ENCODE measurements at regions not wholly inside any gene's neighbourhood (a gene's known extent, or its start where the extent isn't known, plus 50 kb on each side); places are given as distances from the start of the nearest gene placed in this dataset.

DNA sequence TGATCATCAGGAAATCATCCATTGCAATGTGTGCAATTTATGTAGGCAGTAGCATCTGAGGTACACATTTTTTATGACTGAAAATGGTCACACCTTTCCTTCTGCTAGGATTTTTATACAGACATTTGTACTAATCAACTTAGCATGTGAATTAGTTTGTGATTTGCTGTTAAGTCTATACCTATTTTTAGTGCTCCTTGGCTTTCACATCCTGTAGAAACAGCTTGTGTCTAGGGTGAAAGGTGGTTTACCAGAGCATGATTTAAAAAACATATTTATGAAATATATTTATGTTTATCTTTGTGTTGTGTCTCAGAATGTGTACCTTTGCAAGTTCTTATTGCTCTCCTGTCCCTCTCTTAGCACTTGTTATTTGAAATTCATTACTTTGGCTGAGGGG, 916.0 kb downstream of the TECRL start:
- Histone ChIP-seq H3K36me3 (ENCODE audit: control insufficient read depth in 2 of 3, insufficient read depth in 3 of 3, low read length in 3 of 3) (no peaks in the 10 kb centered on the region), H3K27ac (ENCODE audit: low read depth in 2 of 2, low read length in 2 of 2) (no peak overlapping the region), H3K4me3 (ENCODE audit: low read length in 3 of 3) (no peak overlapping the region), H3K27me3 (ENCODE audit: control insufficient read depth, insufficient read depth, low read length) (no peaks in the 10 kb centered on the region), H3K9me3 (ENCODE audit: control insufficient read depth in 2 of 3, insufficient read depth in 1 of 3, low read length in 3 of 3) (peaks cover 0 to 4% (median 0%) of the 10 kb centered on the region in 3 donors), H3K9ac (ENCODE audit: low read length in 3 of 3) (no peak overlapping the region), H3K4me1 (ENCODE audit: control insufficient read depth in 2 of 3, insufficient read depth in 2 of 3, low read depth in 1 of 3, low read length in 3 of 3) (no peaks in the 10 kb centered on the region)
- TF ChIP-seq, protein P1, sequence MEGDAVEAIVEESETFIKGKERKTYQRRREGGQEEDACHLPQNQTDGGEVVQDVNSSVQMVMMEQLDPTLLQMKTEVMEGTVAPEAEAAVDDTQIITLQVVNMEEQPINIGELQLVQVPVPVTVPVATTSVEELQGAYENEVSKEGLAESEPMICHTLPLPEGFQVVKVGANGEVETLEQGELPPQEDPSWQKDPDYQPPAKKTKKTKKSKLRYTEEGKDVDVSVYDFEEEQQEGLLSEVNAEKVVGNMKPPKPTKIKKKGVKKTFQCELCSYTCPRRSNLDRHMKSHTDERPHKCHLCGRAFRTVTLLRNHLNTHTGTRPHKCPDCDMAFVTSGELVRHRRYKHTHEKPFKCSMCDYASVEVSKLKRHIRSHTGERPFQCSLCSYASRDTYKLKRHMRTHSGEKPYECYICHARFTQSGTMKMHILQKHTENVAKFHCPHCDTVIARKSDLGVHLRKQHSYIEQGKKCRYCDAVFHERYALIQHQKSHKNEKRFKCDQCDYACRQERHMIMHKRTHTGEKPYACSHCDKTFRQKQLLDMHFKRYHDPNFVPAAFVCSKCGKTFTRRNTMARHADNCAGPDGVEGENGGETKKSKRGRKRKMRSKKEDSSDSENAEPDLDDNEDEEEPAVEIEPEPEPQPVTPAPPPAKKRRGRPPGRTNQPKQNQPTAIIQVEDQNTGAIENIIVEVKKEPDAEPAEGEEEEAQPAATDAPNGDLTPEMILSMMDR (IDR thresholded peaks at IDR 0.05; ENCODE audit: borderline replicate concordance, extremely low read depth, insufficient read depth): no peak
- intact Hi-C loops (cut with DNase I): no loop called here
- no peak for DNase-seq
- no peak for FAIRE-seq

GRCh38 chr4:63492515-63492914, 916.7 kb downstream of the TECRL start:
- intact Hi-C loops (cut with DNase I): no loop called here
- H3K4me3 ChIP-seq (ENCODE audit: low read length in 3 of 3): no peak overlapping the region
- H3K9ac ChIP-seq (ENCODE audit: low read length in 3 of 3): no peak overlapping the region
- TF ChIP-seq, protein P1 (IDR thresholded peaks at IDR 0.05; ENCODE audit: borderline replicate concordance, extremely low read depth, insufficient read depth): no peak
- no peak overlapping the region for H3K27ac ChIP-seq (ENCODE audit: low read depth in 2 of 2, low read length in 2 of 2)
- H3K27me3 ChIP-seq (ENCODE audit: control insufficient read depth, insufficient read depth, low read length): no peaks in the 10 kb centered on the region
- H3K9me3 ChIP-seq (ENCODE audit: control insufficient read depth in 2 of 3, insufficient read depth in 1 of 3, low read length in 3 of 3): peaks cover 0 to 4% (median 0%) of the 10 kb centered on the region in 3 donors
- no peak for DNase-seq
- no peaks in the 10 kb centered on the region for H3K4me1 ChIP-seq (ENCODE audit: control insufficient read depth in 2 of 3, insufficient read depth in 2 of 3, low read depth in 1 of 3, low read length in 3 of 3)
- no peaks in the 10 kb centered on the region for H3K36me3 ChIP-seq (ENCODE audit: control insufficient read depth in 2 of 3, insufficient read depth in 3 of 3, low read length in 3 of 3)
- FAIRE-seq: no peak

DNA sequence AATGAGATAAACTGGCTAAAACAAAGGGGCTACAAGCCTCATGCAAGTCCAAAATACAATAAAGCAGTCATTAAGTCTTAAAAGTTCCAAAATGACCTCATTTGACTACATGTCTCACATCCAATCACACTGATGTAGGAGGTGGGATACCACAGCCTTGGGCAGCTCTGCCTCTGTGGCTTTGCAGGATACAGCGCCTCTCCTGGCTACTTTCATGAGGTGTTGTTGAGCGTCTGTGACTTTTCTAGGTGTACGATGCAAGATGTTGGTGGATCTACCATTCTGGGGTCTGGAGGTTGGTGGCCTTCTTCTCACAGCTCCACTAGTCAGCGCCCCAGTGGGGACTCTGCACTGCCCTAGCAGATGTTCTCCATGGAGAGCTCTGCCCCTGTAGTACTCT, 944.9 kb downstream of the TECRL start:
- no peak for DNase-seq
- H3K9me3 ChIP-seq (ENCODE audit: control insufficient read depth in 2 of 3, insufficient read depth in 1 of 3, low read length in 3 of 3): no peaks in the 10 kb centered on the region
- no peak overlapping the region for H3K9ac ChIP-seq (ENCODE audit: low read length in 3 of 3)
- no peaks in the 10 kb centered on the region for H3K36me3 ChIP-seq (ENCODE audit: control insufficient read depth in 2 of 3, insufficient read depth in 3 of 3, low read length in 3 of 3)
- no peak overlapping the region for H3K4me3 ChIP-seq (ENCODE audit: low read length in 3 of 3)
- TF ChIP-seq, protein P1 (IDR thresholded peaks at IDR 0.05; ENCODE audit: borderline replicate concordance, extremely low read depth, insufficient read depth): no peak
- H3K27me3 ChIP-seq (ENCODE audit: control insufficient read depth, insufficient read depth, low read length): no peaks in the 10 kb centered on the region
- no peak for FAIRE-seq
- intact Hi-C loops (cut with DNase I): no loop called here
- no peak overlapping the region for H3K27ac ChIP-seq (ENCODE audit: low read depth in 2 of 2, low read length in 2 of 2)
- no peaks in the 10 kb centered on the region for H3K4me1 ChIP-seq (ENCODE audit: control insufficient read depth in 2 of 3, insufficient read depth in 2 of 3, low read depth in 1 of 3, low read length in 3 of 3)

DNA sequence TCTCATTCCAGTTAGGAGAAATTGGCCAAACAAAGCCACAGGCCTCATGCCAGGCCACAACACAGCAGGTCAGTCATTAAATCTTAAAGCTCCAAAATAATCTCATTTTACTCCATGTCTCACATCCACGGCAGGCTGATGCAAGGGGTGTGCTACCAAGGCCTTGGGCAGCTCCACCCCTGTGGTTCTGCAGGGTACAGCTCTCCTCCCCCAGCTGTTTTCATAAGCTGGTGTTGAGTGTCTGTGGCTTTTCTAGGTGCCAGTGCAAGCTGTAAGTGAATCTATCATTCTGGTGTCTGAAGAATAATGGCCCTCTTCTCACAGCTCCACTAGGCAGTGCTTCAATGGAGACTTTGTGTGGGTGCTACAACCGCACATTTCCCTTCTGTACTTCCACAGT, 949.2 kb downstream of the TECRL start:
- H3K27me3 ChIP-seq (ENCODE audit: control insufficient read depth, insufficient read depth, low read length): no peaks in the 10 kb centered on the region
- FAIRE-seq (no peak), DNase-seq (no peak)
- no peak overlapping the region for H3K4me3 ChIP-seq (ENCODE audit: low read length in 3 of 3)
- no peaks in the 10 kb centered on the region for H3K36me3 ChIP-seq (ENCODE audit: control insufficient read depth in 2 of 3, insufficient read depth in 3 of 3, low read length in 3 of 3)
- TF ChIP-seq, protein P1 (IDR thresholded peaks at IDR 0.05; ENCODE audit: borderline replicate concordance, extremely low read depth, insufficient read depth): no peak
- H3K9me3 ChIP-seq (ENCODE audit: control insufficient read depth in 2 of 3, insufficient read depth in 1 of 3, low read length in 3 of 3): no peaks in the 10 kb centered on the region
- no peak overlapping the region for H3K9ac ChIP-seq (ENCODE audit: low read length in 3 of 3)
- intact Hi-C loops (cut with DNase I): no loop called here
- H3K27ac ChIP-seq (ENCODE audit: low read depth in 2 of 2, low read length in 2 of 2): no peak overlapping the region
- H3K4me1 ChIP-seq (ENCODE audit: control insufficient read depth in 2 of 3, insufficient read depth in 2 of 3, low read depth in 1 of 3, low read length in 3 of 3): no peaks in the 10 kb centered on the region
